ENCODE measurements at regions not wholly inside any gene's neighbourhood (a gene's known extent, or its start where the extent isn't known, plus 50 kb on each side); places are given as distances from the start of the nearest gene placed in this dataset.

GRCh38 chr2:217421834-217422233 is 562.0 kb upstream of the TNP1 start:
- Histone ChIP-seq H3K27ac (no peak overlapping the region), H3K36me3 (no peaks in the 10 kb centered on the region), H3K4me3 (no peak overlapping the region), H3K4me1 (ENCODE audit: low read depth) (no peaks in the 10 kb centered on the region), H3K27me3 (no peaks in the 10 kb centered on the region), H3K9me3 (ENCODE audit: low read depth) (no peaks in the 10 kb centered on the region)
- no peak for DNase-seq (ENCODE audit: low read depth in 1 of 2, low spot score in 1 of 2)
- no peak for TF ChIP-seq CTCF (IDR thresholded peaks at IDR 0.05; ENCODE audit: low read depth, low read length)

DNA sequence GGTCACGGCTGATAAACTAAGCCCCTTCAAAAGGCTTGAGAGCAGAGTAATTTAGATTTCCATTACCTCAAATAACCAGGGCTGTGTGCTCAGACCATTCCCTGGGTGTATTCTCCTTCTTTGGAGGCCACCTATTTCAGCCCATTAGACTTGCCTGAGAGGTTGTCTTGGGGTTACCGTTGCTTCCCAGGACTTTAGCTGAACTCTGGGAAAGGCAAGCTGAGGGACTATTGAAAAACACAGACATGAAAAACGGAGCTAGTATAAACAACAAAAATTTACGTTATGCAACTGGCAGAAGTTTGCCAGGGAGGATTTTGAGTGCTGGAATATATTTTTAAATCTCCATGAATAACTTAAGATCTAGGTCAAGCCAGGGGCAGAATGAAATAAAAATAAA is 561.0 kb upstream of the TNP1 start:
- Histone ChIP-seq H3K27ac (no peak overlapping the region), H3K4me1 (ENCODE audit: low read depth) (no peaks in the 10 kb centered on the region), H3K36me3 (no peaks in the 10 kb centered on the region), H3K27me3 (no peaks in the 10 kb centered on the region), H3K9me3 (ENCODE audit: low read depth) (no peaks in the 10 kb centered on the region), H3K4me3 (no peak overlapping the region)
- DNase-seq (ENCODE audit: low read depth in 1 of 2, low spot score in 1 of 2), result no peak
- no peak for TF ChIP-seq CTCF (IDR thresholded peaks at IDR 0.05; ENCODE audit: low read depth, low read length)

DNA sequence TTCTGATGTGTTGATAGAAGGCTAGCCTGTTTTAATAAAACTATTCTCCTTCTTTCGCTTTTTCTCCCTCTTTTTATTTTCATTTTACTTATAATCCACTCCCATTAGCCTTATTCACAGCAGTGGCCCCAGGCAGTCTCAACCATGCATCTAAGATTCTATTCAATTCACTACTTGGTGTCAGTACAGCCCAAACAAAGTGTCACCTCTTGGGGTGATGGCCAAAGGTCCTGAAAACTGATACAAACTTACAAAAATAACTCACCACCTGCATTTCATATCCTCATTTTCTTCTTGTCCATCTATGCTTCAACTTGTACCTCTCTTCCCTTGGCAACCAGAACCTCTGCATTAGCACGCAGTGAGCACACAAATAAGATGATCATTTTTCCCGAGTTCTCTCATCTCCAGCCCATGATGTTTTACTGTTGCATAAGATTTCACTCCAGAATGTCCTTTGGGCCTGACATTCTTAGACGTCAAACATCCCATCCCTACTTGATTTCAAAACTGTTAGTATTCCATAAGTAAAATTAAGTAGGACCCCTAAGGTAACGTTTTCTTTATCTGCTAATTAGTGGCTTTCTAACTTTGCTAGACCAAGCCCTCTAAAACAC is 559.3 kb upstream of the TNP1 start:
- Histone ChIP-seq H3K27ac (no peak overlapping the region), H3K4me3 (no peak overlapping the region)

DNA sequence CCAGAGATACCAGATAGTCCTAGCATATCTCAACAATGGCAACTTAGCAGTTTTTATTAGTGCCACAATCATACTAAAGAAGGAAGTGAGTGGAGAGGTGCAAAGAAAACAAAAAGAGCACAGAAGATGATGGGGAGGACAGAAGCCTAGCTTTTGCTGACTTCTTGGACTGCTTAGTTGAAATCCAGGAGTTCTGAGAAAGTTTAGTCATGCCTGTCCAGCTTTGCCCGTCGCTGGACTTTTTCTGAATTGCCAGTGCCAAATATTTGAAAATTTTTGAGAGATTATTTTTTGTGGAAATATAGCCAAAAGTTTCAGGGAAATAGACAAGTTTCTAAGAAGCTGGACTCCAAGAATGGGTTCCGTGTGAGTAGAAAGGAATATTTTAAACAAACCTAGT is 558.7 kb upstream of the TNP1 start:
- no peaks in the 10 kb centered on the region for H3K4me1 ChIP-seq (ENCODE audit: low read depth)
- H3K27ac ChIP-seq, result no peak overlapping the region
- TF ChIP-seq CTCF (IDR thresholded peaks at IDR 0.05; ENCODE audit: low read depth, low read length), result no peak
- DNase-seq (ENCODE audit: low read depth in 1 of 2, low spot score in 1 of 2), result no peak
- H3K36me3 ChIP-seq, result no peaks in the 10 kb centered on the region
- no peak overlapping the region for H3K4me3 ChIP-seq
- H3K27me3 ChIP-seq, result no peaks in the 10 kb centered on the region
- H3K9me3 ChIP-seq (ENCODE audit: low read depth), result no peaks in the 10 kb centered on the region

More for the DNA sequence above, 559.3 kb upstream of the TNP1 start:
- no peaks in the 10 kb centered on the region for H3K9me3 ChIP-seq (ENCODE audit: low read depth)
- H3K36me3 ChIP-seq, result no peaks in the 10 kb centered on the region
- no peaks in the 10 kb centered on the region for H3K27me3 ChIP-seq
- no peak for DNase-seq (ENCODE audit: low read depth in 1 of 2, low spot score in 1 of 2)
- H3K4me1 ChIP-seq (ENCODE audit: low read depth), result no peaks in the 10 kb centered on the region
- TF ChIP-seq CTCF (IDR thresholded peaks at IDR 0.05; ENCODE audit: low read depth, low read length), result no peak

- no peak overlapping the region for H3K27ac ChIP-seq
- TF ChIP-seq CTCF (IDR thresholded peaks at IDR 0.05; ENCODE audit: low read depth, low read length), result no peak
- no peak for DNase-seq (ENCODE audit: low read depth in 1 of 2, low spot score in 1 of 2)
- H3K9me3 ChIP-seq (ENCODE audit: low read depth), result no peaks in the 10 kb centered on the region
- H3K27me3 ChIP-seq, result no peaks in the 10 kb centered on the region
- no peaks in the 10 kb centered on the region for H3K36me3 ChIP-seq
- no peak overlapping the region for H3K4me3 ChIP-seq
- H3K4me1 ChIP-seq (ENCODE audit: low read depth), result no peaks in the 10 kb centered on the region
Measured at GRCh38 chr2:217418090-217418489, 558.2 kb upstream of the TNP1 start.

- Histone ChIP-seq H3K36me3 (no peaks in the 10 kb centered on the region), H3K4me1 (ENCODE audit: low read depth) (no peaks in the 10 kb centered on the region), H3K27me3 (no peaks in the 10 kb centered on the region), H3K9me3 (ENCODE audit: low read depth) (no peaks in the 10 kb centered on the region), H3K27ac (no peak overlapping the region), H3K4me3 (no peak overlapping the region)
- DNase-seq (ENCODE audit: low read depth in 1 of 2, low spot score in 1 of 2), result no peak
- no peak for TF ChIP-seq CTCF (IDR thresholded peaks at IDR 0.05; ENCODE audit: low read depth, low read length)
Measured at GRCh38 chr2:217417536-217417935, 557.7 kb upstream of the TNP1 start.
